WTC11 (cell line): ENCODE measurements at regions not wholly inside any gene's neighbourhood (a gene's known extent, or its start where the extent isn't known, plus 50 kb on each side); places are given as distances from the start of the nearest gene placed in this dataset.

Source experiments
- ATAC-seq: fragments of 200-7000 bp; cut with Tn5 transposase; 2 replicates; pipeline ENCODE4 v1.10.0; 2021; ENCODE audit warnings: mild to moderate bottlenecking, moderate library complexity
- CTCF ChIA-PET: fragments of 300-600 bp; sonication (Branson Sonifier 250); formaldehyde crosslinking; loops from one replicate; lab custom pipeline; 2021; ENCODE audit warnings: antibody characterized with exemption; lab: Charles Lee
- POLR2A ChIA-PET: fragments of 350-600 bp; sonication (Branson Sonifier 250); formaldehyde crosslinking; loops from one replicate; lab custom pipeline; 2021; ENCODE audit warnings: antibody characterized with exemption; lab: Charles Lee
- DNase-seq: peaks from one replicate; pipeline ENCODE4 v3.0.0; 2021; ENCODE audit warnings: low spot score
- H3K27ac Mint-ChIP-seq: 2 replicates; pipeline ENCODE4 v1.8.0; 2021; ENCODE audit warnings: mixed read lengths
- H3K27me3 Mint-ChIP-seq: 2 replicates; pipeline ENCODE4 v1.8.0; 2021; ENCODE audit warnings: low read depth, mild to moderate bottlenecking, moderate library complexity, mixed read lengths
- H3K36me3 Mint-ChIP-seq: 2 replicates; pipeline ENCODE4 v1.8.0; 2021; ENCODE audit warnings: mixed read lengths
- H3K4me1 Mint-ChIP-seq: 2 replicates; pipeline ENCODE4 v1.8.0; 2022; ENCODE audit warnings: mixed read lengths
- H3K4me3 Mint-ChIP-seq: 2 replicates; pipeline ENCODE4 v1.8.0; 2021; ENCODE audit warnings: mild to moderate bottlenecking, moderate library complexity, mixed read lengths
- H3K9me3 Mint-ChIP-seq: 2 replicates; pipeline ENCODE4 v1.8.0; 2021; ENCODE audit warnings: mixed read lengths
- E2F5 ChIP-seq: sonication (generic); formaldehyde crosslinking; IDR thresholded peaks from 2 replicates; pipeline ENCODE4 v1.8.1; 2022; ENCODE audit warnings: mild to moderate bottlenecking, moderate library complexity, missing genetic modification reagents
- EMX1 ChIP-seq: fragments of 250-450 bp; sonication (Bioruptor Pico); IDR thresholded peaks from 2 replicates; pipeline ENCODE4 v1.8.0; 2021; ENCODE audit warnings: mild to moderate bottlenecking
- ESRRA ChIP-seq: sonication (generic); formaldehyde crosslinking; IDR thresholded peaks from 2 replicates; pipeline ENCODE4 v1.8.1; 2022; ENCODE audit warnings: mild to moderate bottlenecking, missing genetic modification reagents, borderline replicate concordance
- ETV6 ChIP-seq: sonication (generic); formaldehyde crosslinking; IDR thresholded peaks from 2 replicates; pipeline ENCODE4 v1.8.1; 2022; ENCODE audit warnings: mild to moderate bottlenecking, missing genetic modification reagents
- HMGA2 ChIP-seq: fragments of 250-450 bp; sonication (Bioruptor Pico); IDR thresholded peaks from 2 replicates; pipeline ENCODE4 v1.4.0; 2021; ENCODE audit warnings: mild to moderate bottlenecking, moderate library complexity
- JAZF1 ChIP-seq: fragments of 250-450 bp; sonication (Bioruptor Pico); IDR thresholded peaks from 2 replicates; pipeline ENCODE4 v1.9.0; 2021; ENCODE audit warnings: moderate library complexity, mild to moderate bottlenecking, inconsistent platforms
- KAT7 ChIP-seq: sonication (generic); formaldehyde crosslinking; IDR thresholded peaks from 2 replicates; pipeline ENCODE4 v1.8.1; 2023; ENCODE audit warnings: missing genetic modification reagents, mild to moderate bottlenecking, borderline replicate concordance
- MYBL2 ChIP-seq: sonication (generic); formaldehyde crosslinking; IDR thresholded peaks from 2 replicates; pipeline ENCODE4 v1.8.1; 2023; ENCODE audit warnings: mild to moderate bottlenecking, moderate library complexity, missing genetic modification reagents
- NFYB ChIP-seq: sonication (generic); formaldehyde crosslinking; conservative IDR thresholded peaks from 2 replicates; pipeline ENCODE4 v1.8.0; 2022; ENCODE audit warnings: low read depth, missing genetic modification reagents
- OVOL2 ChIP-seq: fragments of 250-450 bp; sonication (Bioruptor Pico); IDR thresholded peaks from 2 replicates; pipeline ENCODE4 v1.9.0; 2021; ENCODE audit warnings: mild to moderate bottlenecking, borderline replicate concordance
- RELA ChIP-seq: sonication (generic); formaldehyde crosslinking; IDR thresholded peaks from 2 replicates; pipeline ENCODE4 v1.8.1; 2022; ENCODE audit warnings: missing genetic modification reagents, mild to moderate bottlenecking, borderline replicate concordance
- RORB ChIP-seq: fragments of 250-450 bp; sonication (Bioruptor Pico); IDR thresholded peaks from 2 replicates; pipeline ENCODE4 v1.9.0; 2021; ENCODE audit warnings: mild to moderate bottlenecking
- SMAD4 ChIP-seq: sonication (generic); formaldehyde crosslinking; IDR thresholded peaks from 2 replicates; pipeline ENCODE4 v1.8.0; 2022; ENCODE audit warnings: mild to moderate bottlenecking, missing genetic modification reagents
- SOX15 ChIP-seq: fragments of 250-450 bp; sonication (Bioruptor Pico); IDR thresholded peaks from 2 replicates; pipeline ENCODE4 v1.9.0; 2021; ENCODE audit warnings: mild to moderate bottlenecking
- SP1 ChIP-seq: sonication (generic); formaldehyde crosslinking; conservative IDR thresholded peaks from 2 replicates; pipeline ENCODE4 v1.8.1; 2022; ENCODE audit warnings: missing genetic modification reagents
- TCF7 ChIP-seq: sonication (generic); formaldehyde crosslinking; IDR thresholded peaks from 2 replicates; pipeline ENCODE4 v1.8.0; 2022; ENCODE audit warnings: mild to moderate bottlenecking, low read depth, missing genetic modification reagents, moderate library complexity
- TP53 ChIP-seq: sonication (generic); formaldehyde crosslinking; IDR thresholded peaks from 2 replicates; pipeline ENCODE4 v1.8.1; 2023; ENCODE audit warnings: mild to moderate bottlenecking, missing genetic modification reagents
- ZMAT4 ChIP-seq: fragments of 250-450 bp; sonication (Bioruptor Pico); IDR thresholded peaks from 2 replicates; pipeline ENCODE4 v1.9.0; 2021; ENCODE audit warnings: mild to moderate bottlenecking
- ZNF219 ChIP-seq: sonication (generic); formaldehyde crosslinking; IDR thresholded peaks from 2 replicates; pipeline ENCODE4 v1.8.0; 2023; ENCODE audit warnings: missing genetic modification reagents, mild to moderate bottlenecking, borderline replicate concordance
- ZNF232 ChIP-seq: sonication (generic); formaldehyde crosslinking; IDR thresholded peaks from 2 replicates; pipeline ENCODE4 v1.8.0; 2022; ENCODE audit warnings: mild to moderate bottlenecking, missing genetic modification reagents
- ZNF532 ChIP-seq: fragments of 250-450 bp; sonication (Bioruptor Pico); IDR thresholded peaks from 2 replicates; pipeline ENCODE4 v1.9.0; 2021; ENCODE audit warnings: mild to moderate bottlenecking, borderline replicate concordance
- TF ChIP-seq, protein P1 (sequence below): sonication (generic); formaldehyde crosslinking; IDR thresholded peaks from 2 replicates; pipeline ENCODE4 v1.8.0; 2022; ENCODE audit warnings: mild to moderate bottlenecking, missing genetic modification reagents
- TF ChIP-seq, protein P2 (sequence below): sonication (generic); formaldehyde crosslinking; IDR thresholded peaks from 2 replicates; pipeline ENCODE4 v1.8.1; 2022; ENCODE audit warnings: low read depth, mild to moderate bottlenecking, moderate library complexity, missing genetic modification reagents, borderline replicate concordance
- TF ChIP-seq, protein P3 (sequence below): sonication (generic); formaldehyde crosslinking; IDR thresholded peaks from 2 replicates; pipeline ENCODE4 v1.8.1; 2022; ENCODE audit warnings: low read depth, missing genetic modification reagents, borderline replicate concordance
- TF ChIP-seq, protein P4 (sequence below): sonication (generic); formaldehyde crosslinking; IDR thresholded peaks from 2 replicates; pipeline ENCODE4 v1.8.1; 2022; ENCODE audit warnings: missing genetic modification reagents, borderline replicate concordance

DNA sequence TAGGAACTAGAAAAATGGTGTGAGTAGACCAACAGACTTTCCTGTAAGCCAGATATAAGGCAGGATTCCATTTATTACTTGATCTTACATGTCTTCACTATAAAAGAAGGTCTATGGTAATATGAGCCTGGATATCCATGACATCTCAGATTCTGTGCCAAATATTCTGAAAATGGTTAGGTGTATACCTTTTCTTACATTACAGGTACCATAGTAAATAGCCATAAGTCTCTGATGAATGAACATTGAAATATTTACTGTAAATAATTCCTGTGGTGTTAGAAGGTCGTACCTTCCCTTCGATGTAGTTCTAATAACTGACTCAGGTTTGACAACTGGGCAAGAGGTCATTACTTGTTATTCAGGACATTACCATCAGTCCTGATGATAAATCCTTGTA, 657.9 kb downstream of the BRINP3 start (continued):
- TF ChIP-seq, protein P1, sequence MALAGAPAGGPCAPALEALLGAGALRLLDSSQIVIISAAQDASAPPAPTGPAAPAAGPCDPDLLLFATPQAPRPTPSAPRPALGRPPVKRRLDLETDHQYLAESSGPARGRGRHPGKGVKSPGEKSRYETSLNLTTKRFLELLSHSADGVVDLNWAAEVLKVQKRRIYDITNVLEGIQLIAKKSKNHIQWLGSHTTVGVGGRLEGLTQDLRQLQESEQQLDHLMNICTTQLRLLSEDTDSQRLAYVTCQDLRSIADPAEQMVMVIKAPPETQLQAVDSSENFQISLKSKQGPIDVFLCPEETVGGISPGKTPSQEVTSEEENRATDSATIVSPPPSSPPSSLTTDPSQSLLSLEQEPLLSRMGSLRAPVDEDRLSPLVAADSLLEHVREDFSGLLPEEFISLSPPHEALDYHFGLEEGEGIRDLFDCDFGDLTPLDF (CRISPR knock-in tag): no peak
- TF ChIP-seq, protein P2, sequence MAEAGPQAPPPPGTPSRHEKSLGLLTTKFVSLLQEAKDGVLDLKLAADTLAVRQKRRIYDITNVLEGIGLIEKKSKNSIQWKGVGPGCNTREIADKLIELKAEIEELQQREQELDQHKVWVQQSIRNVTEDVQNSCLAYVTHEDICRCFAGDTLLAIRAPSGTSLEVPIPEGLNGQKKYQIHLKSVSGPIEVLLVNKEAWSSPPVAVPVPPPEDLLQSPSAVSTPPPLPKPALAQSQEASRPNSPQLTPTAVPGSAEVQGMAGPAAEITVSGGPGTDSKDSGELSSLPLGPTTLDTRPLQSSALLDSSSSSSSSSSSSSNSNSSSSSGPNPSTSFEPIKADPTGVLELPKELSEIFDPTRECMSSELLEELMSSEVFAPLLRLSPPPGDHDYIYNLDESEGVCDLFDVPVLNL (CRISPR knock-in tag): no peak
- TF ChIP-seq RELA (CRISPR knock-in tag) (no peak), MYBL2 (CRISPR knock-in tag) (no peak), TP53 (CRISPR knock-in tag) (no peak), ZNF219 (CRISPR knock-in tag) (no peak), ETV6 (CRISPR knock-in tag) (no peak), TCF7 (no peak)

GRCh38 chr1:189821833-189822232, 655.8 kb downstream of the BRINP3 start:
- Mint-ChIP-seq H3K36me3 (no peaks in the 10 kb centered on the region), H3K27ac (no peak overlapping the region), H3K4me1 (peaks cover 5% of the 10 kb centered on the region), H3K9me3 (no peaks in the 10 kb centered on the region), H3K4me3 (no peak overlapping the region), H3K27me3 (no peaks in the 10 kb centered on the region)
- TF ChIP-seq NFYB (CRISPR knock-in tag) (no peak), JAZF1 (no peak)
- no peak for ATAC-seq
- POLR2A ChIA-PET: no interaction called here
- no peak for DNase-seq
- CTCF ChIA-PET: no interaction called here

DNA sequence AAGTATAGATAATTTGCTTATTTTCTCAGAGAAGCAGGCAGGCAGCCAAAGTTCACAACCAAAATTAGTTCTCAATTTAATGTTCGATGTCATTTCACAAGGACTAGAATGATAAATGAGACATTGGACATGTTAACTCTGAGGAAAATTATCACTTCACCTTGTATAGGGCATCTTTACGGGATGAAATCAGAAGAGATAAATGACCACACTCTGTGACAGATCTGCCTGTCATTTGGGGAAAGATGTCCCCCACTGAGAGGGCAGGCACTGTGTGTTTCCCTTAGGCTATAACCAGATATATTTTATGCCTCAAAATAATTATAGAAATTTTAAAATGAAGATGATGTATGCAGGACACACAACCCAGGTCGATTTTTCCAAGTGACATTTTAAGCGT, 642.9 kb downstream of the BRINP3 start:
- DNase-seq (no peak), ATAC-seq (no peak)
- POLR2A ChIA-PET: no interaction called here
- CTCF ChIA-PET: no interaction called here
- Mint-ChIP-seq H3K4me1 (peaks cover 8% of the 10 kb centered on the region), H3K9me3 (no peaks in the 10 kb centered on the region), H3K4me3 (no peak overlapping the region), H3K27ac (no peak overlapping the region), H3K36me3 (no peaks in the 10 kb centered on the region), H3K27me3 (no peaks in the 10 kb centered on the region)
- no peak for TF ChIP-seq EMX1 (CRISPR knock-in tag)
- no peak for TF ChIP-seq ESRRA (CRISPR knock-in tag)
- TF ChIP-seq RORB (CRISPR knock-in tag): no peak
- no peak for TF ChIP-seq ZMAT4 (CRISPR knock-in tag)
- no peak for TF ChIP-seq HMGA2 (CRISPR knock-in tag)
- no peak for TF ChIP-seq ETV6 (CRISPR knock-in tag)
- no peak for TF ChIP-seq SP1 (CRISPR knock-in tag)
- TF ChIP-seq MYBL2 (CRISPR knock-in tag): no peak
- TF ChIP-seq ZNF232 (CRISPR knock-in tag): no peak
- TF ChIP-seq SMAD4 (CRISPR knock-in tag): no peak
- no peak for TF ChIP-seq KAT7
- TF ChIP-seq, protein P3, sequence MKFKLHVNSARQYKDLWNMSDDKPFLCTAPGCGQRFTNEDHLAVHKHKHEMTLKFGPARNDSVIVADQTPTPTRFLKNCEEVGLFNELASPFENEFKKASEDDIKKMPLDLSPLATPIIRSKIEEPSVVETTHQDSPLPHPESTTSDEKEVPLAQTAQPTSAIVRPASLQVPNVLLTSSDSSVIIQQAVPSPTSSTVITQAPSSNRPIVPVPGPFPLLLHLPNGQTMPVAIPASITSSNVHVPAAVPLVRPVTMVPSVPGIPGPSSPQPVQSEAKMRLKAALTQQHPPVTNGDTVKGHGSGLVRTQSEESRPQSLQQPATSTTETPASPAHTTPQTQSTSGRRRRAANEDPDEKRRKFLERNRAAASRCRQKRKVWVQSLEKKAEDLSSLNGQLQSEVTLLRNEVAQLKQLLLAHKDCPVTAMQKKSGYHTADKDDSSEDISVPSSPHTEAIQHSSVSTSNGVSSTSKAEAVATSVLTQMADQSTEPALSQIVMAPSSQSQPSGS (CRISPR knock-in tag): no peak
- TF ChIP-seq, protein P4, sequence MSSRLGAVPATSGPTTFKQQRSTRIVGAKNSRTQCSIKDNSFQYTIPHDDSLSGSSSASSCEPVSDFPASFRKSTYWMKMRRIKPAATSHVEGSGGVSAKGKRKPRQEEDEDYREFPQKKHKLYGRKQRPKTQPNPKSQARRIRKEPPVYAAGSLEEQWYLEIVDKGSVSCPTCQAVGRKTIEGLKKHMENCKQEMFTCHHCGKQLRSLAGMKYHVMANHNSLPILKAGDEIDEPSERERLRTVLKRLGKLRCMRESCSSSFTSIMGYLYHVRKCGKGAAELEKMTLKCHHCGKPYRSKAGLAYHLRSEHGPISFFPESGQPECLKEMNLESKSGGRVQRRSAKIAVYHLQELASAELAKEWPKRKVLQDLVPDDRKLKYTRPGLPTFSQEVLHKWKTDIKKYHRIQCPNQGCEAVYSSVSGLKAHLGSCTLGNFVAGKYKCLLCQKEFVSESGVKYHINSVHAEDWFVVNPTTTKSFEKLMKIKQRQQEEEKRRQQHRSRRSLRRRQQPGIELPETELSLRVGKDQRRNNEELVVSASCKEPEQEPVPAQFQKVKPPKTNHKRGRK (CRISPR knock-in tag): no peak
- no peak for TF ChIP-seq ZNF532 (CRISPR knock-in tag)
- TF ChIP-seq SOX15 (CRISPR knock-in tag): no peak
- no peak for TF ChIP-seq OVOL2
- TF ChIP-seq E2F5 (CRISPR knock-in tag): no peak
